C1 segment of cervical spinal cord (tissue), 14 donors: ENCODE measurements at regions not wholly inside any gene's neighbourhood (a gene's known extent, or its start where the extent isn't known, plus 50 kb on each side); places are given as distances from the start of the nearest gene placed in this dataset.

Experiments used
- DNase-seq, 14 donors: peaks; one replicate each; lab custom pipeline; 2025; lab: John Stamatoyannopoulos, UW

GRCh38 chr2:15882761-15883497, 57.4 kb upstream of the MYCN start:
- no peak for DNase-seq

GRCh38 chr2:15883684-15884083, 56.7 kb upstream of the MYCN start:
- DNase-seq = no peak

GRCh38 chr2:15884790-15885189, 55.6 kb upstream of the MYCN start:
- no peak for DNase-seq

- DNase-seq = no peak
These were observed 54.1 kb upstream of the MYCN start for GRCh38 chr2:15886231-15886630.

GRCh38 chr2:15889442-15890123, 50.8 kb upstream of the MYCN start:
- no peak for DNase-seq

- no peak for DNase-seq
These were observed 50.1 kb upstream of the MYCN start for GRCh38 chr2:15890124-15890754.
